Prostate gland (tissue), 2 donors: ENCODE measurements at regions not wholly inside any gene's neighbourhood (a gene's known extent, or its start where the extent isn't known, plus 50 kb on each side); places are given as distances from the start of the nearest gene placed in this dataset.

ENCODE experiments used
- DNase-seq: peaks from one replicate; pipeline ENCODE4 v3.0.0-alpha.2; 2019; ENCODE audit warnings: low spot score
- H3K27ac ChIP-seq, 2 donors: fragments of 200-600 bp; sonication (generic); 2 replicates each; pipeline ENCODE4 v1.5.1; 2017 to 2019
- H3K27me3 ChIP-seq: fragments of 200-600 bp; sonication (generic); replicated peaks from 2 replicates; pipeline ENCODE4 v1.5.1; 2019; ENCODE audit not compliant: insufficient read depth
- H3K36me3 ChIP-seq, 2 donors: fragments of 200-600 bp; sonication (generic); 1 replicate in 1 of 2; 2 replicates in 1 of 2; pipeline versions ENCODE4 v1.5.1 to v1.8.1; 2017 to 2019
- H3K4me1 ChIP-seq: fragments of 200-600 bp; sonication (generic); replicated peaks from 2 replicates; pipeline ENCODE4 v1.5.1; 2019
- H3K4me3 ChIP-seq, 2 donors: fragments of 200-600 bp; sonication (generic); 2 replicates each; pipeline ENCODE4 v1.5.1; 2017 to 2019
- H3K9me3 ChIP-seq: fragments of 200-600 bp; sonication (generic); 2 replicates; pipeline ENCODE4 v1.5.1; 2017
- POLR2A ChIP-seq: fragments of 450-650 bp; IDR thresholded peaks from one replicate; pipeline ENCODE4 v1.6.1; 2016; ENCODE audit warnings: antibody characterized with exemption, mild to moderate bottlenecking
- POLR2AphosphoS5 ChIP-seq: sonication (generic); formaldehyde crosslinking; IDR thresholded peaks from one replicate; pipeline ENCODE4 v1.6.1; 2017; ENCODE audit warnings: antibody characterized with exemption
- WGBS: methylation state at CpG from one replicate; pipeline ENCODE4 v1.1.5; 2018; 5-methylcytosine and 5-hydroxymethylcytosine counted together
- intact Hi-C: fragments of 100-400 bp; cut with DNase I; formaldehyde crosslinking; loops from one replicate; pipeline ENCODE4 v1.14.2; 2022
- TF ChIP-seq, protein P1 (sequence below), 4 experiments: fragments of 200-600 bp in 2 of 4; fragments of 450-650 bp in 2 of 4; sonication (generic) in 2 of 4; IDR thresholded peaks; 1 replicate in 3 of 4; 2 replicates in 1 of 4; pipeline ENCODE4 v1.5.1; 2016 to 2019; ENCODE audit warnings: antibody characterized with exemption in 4 of 4, mild to moderate bottlenecking in 2 of 4, moderate library complexity in 2 of 4

DNA sequence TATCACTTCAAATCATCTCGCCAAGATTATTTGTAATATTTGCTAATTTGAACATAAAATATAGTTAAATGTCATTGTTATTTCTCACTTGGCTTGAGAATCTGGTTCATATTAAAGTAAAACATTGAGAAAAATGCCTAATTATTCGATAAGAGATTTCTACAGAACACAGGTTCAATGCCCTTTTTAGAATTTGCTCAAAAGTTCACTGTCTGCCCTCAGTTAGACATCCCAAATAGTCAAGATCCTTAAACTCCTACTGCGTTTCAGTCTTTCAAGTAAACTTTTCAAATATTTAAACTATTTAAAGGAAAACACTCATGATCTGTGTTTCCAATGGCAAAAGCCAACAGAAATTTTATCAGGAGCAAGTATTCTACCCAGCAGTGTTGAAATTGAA is 204.1 kb upstream of the AGTR1 start:
- no peaks in the 10 kb centered on the region for H3K36me3 ChIP-seq
- intact Hi-C loops: no loop called here
- no peak for DNase-seq

DNA sequence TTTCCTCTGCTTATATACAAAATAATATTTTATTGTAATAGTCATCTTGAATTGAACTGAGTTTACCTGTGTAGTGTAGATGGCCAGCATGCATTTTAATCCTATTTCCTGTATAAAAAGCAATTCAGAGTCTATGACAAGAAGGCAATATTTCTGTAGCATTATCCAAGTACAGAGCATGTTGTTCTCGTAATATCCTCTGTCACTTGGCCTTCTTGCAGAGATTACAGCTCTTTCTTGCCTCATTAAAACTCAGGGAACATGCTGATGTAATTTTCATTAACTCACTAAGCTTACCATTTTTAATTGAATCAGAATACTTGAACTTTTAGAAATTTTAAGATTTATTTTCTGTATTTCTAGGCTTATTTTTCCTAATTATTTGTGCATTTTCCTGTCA is 203.3 kb upstream of the AGTR1 start:
- H3K27ac ChIP-seq: no peak overlapping the region
- no peak for DNase-seq
- no peaks in the 10 kb centered on the region for H3K27me3 ChIP-seq
- intact Hi-C loops: no loop called here
- no peaks in the 10 kb centered on the region for H3K9me3 ChIP-seq
- H3K36me3 ChIP-seq: no peaks in the 10 kb centered on the region
- H3K4me1 ChIP-seq: no peaks in the 10 kb centered on the region
- 74% methylated on average over 1 of the region's 1 CpG for WGBS
- TF ChIP-seq POLR2AphosphoS5 (no peak), POLR2A (no peak)
- TF ChIP-seq, protein P1, sequence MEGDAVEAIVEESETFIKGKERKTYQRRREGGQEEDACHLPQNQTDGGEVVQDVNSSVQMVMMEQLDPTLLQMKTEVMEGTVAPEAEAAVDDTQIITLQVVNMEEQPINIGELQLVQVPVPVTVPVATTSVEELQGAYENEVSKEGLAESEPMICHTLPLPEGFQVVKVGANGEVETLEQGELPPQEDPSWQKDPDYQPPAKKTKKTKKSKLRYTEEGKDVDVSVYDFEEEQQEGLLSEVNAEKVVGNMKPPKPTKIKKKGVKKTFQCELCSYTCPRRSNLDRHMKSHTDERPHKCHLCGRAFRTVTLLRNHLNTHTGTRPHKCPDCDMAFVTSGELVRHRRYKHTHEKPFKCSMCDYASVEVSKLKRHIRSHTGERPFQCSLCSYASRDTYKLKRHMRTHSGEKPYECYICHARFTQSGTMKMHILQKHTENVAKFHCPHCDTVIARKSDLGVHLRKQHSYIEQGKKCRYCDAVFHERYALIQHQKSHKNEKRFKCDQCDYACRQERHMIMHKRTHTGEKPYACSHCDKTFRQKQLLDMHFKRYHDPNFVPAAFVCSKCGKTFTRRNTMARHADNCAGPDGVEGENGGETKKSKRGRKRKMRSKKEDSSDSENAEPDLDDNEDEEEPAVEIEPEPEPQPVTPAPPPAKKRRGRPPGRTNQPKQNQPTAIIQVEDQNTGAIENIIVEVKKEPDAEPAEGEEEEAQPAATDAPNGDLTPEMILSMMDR (IDR thresholded peaks at IDR 0.05): no peak
- no peak overlapping the region for H3K4me3 ChIP-seq

More for the DNA sequence above, 204.1 kb upstream of the AGTR1 start:
- H3K27ac ChIP-seq: no peak overlapping the region
- H3K4me1 ChIP-seq: no peaks in the 10 kb centered on the region
- TF ChIP-seq POLR2AphosphoS5 (no peak), POLR2A (no peak)
- TF ChIP-seq, protein P1 (IDR thresholded peaks at IDR 0.05): no peak
- WGBS: 73% methylated on average over 3 of the region's 3 CpGs
- no peaks in the 10 kb centered on the region for H3K27me3 ChIP-seq
- no peaks in the 10 kb centered on the region for H3K9me3 ChIP-seq
- H3K4me3 ChIP-seq: no peak overlapping the region

DNA sequence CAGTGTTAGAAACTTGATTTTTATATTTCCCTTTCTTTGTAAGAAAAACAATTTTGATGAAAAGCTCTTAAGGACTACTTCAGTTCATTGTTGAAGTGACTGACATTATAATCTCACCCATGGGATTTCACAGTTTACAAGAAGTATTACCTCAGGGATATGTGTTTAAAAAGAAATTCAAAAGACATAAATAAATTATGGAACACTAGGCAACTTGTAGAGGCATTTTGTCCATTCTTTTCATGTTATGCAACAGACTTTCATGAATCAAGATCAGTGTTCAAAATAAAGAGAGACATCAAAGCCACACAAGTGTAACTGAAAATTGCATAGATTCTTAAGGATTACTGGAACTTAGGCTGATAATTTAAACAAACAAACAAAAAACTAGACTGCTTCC is 196.8 kb upstream of the AGTR1 start:
- no peak overlapping the region for H3K4me3 ChIP-seq
- no peaks in the 10 kb centered on the region for H3K4me1 ChIP-seq
- intact Hi-C loops: no loop called here
- no peaks in the 10 kb centered on the region for H3K9me3 ChIP-seq
- TF ChIP-seq POLR2AphosphoS5: no peak
- no peak for TF ChIP-seq POLR2A
- TF ChIP-seq, protein P1 (IDR thresholded peaks at IDR 0.05): no peak
- DNase-seq: no peak
- no peaks in the 10 kb centered on the region for H3K36me3 ChIP-seq
- H3K27ac ChIP-seq: no peak overlapping the region
- H3K27me3 ChIP-seq: no peaks in the 10 kb centered on the region

DNA sequence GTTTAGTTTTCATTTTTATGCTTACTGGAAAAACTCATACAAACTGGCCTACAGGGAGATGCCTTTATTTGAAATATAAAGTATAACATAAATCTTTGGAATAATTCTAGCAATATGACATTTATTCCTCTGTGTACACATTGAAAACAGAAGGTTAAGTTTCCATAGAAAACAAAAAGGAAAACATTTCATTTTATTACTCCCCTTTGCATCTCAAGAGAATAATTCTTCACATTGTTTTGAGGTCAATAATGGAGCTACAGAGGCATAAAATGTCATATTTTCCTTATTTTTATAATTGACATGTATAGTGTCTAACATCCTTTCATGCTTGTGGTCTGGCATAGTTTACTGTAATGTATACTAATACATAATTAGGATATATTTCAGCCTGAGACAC is 187.6 kb upstream of the AGTR1 start:
- no peaks in the 10 kb centered on the region for H3K4me1 ChIP-seq
- no peak for DNase-seq
- H3K4me3 ChIP-seq: no peak overlapping the region
- no peaks in the 10 kb centered on the region for H3K36me3 ChIP-seq
- H3K9me3 ChIP-seq: no peaks in the 10 kb centered on the region
- intact Hi-C loops: no loop called here
- TF ChIP-seq POLR2A (no peak), POLR2AphosphoS5 (no peak)
- TF ChIP-seq, protein P1 (IDR thresholded peaks at IDR 0.05): no peak
- H3K27me3 ChIP-seq: no peaks in the 10 kb centered on the region
- no peak overlapping the region for H3K27ac ChIP-seq

DNA sequence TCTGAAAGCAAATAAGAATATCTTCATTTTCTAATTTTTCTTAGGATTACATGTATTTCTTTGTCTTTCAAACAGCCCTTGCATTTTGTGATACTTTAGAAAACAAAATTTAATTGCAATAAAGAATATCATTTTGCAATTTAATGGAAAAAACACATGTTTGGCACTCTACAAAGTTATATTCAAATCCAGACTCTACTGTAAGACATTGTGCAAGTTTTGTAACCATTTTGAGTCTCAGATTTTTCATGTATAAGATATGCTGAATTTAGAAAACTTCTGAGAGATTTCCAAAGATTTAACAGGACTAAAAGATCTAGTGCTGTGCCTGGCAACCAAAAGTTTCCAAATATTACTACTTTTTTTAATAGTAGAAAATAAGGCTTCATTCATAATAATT is 187.1 kb upstream of the AGTR1 start:
- Histone ChIP-seq H3K4me1 (no peaks in the 10 kb centered on the region), H3K27me3 (no peaks in the 10 kb centered on the region), H3K4me3 (no peak overlapping the region), H3K36me3 (no peaks in the 10 kb centered on the region), H3K9me3 (no peaks in the 10 kb centered on the region), H3K27ac (no peak overlapping the region)
- intact Hi-C loops: no loop called here
- DNase-seq: no peak
- TF ChIP-seq POLR2A (no peak), POLR2AphosphoS5 (no peak)
- TF ChIP-seq, protein P1 (IDR thresholded peaks at IDR 0.05): no peak
